Activated T-cell treated with anti-CD3 and anti-CD28 coated beads for 4 hours (primary cell): ENCODE measurements at regions not wholly inside any gene's neighbourhood (a gene's known extent, or its start where the extent isn't known, plus 50 kb on each side); places are given as distances from the start of the nearest gene placed in this dataset.
"Not testable (repeated sequence)": the region's sequence is repeated elsewhere in the genome, so short reads cannot be mapped to it uniquely, and the experiment has no call there.

Experiments
- DNase-seq: peaks from one replicate; pipeline ENCODE4 v3.0.0-alpha.2; 2020

DNA sequence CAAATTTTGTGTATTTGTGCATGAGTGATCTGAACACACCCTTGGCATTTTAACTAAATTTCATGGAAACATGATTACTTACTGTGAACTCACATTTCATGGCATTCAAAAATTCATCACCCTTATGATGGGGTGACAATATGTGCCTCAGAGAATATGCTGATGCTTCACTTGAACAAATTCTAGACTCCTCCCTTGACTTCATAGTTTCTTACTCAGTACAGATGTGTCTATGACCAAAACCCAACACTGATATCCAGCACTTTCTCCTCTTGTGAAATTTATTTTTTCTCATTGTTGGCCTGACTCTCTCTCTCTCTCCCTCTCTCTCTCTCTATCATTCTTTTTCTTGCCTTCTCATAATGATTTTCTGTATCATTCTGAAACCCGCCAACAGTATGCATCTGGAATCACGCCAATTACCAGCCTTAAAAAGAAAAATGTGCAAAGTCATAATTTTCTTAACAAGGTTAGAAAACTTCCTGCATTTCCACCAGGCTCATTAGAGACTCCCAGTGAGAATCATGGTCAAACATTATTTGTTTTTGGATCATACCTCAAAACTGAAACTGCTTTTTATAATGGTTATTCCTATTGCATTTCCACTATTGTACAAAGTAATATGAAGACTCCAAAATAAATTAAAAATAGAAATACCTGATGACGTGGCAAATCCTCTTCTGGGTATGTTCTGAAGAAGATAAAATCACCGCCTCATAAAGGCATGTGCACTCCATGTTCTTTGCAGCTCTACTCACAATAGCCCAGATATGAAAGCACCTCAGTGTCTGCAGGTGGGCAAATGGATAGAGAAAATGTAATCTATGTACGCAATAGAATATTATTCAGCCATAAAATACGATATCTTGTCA lies 722.2 kb downstream of the TMEM121 start:
- DNase-seq, result no peak

GRCh38 chr14:106253995-106254394 lies 727.6 kb downstream of the TMEM121 start:
- DNase-seq, result not testable (repeated sequence)

GRCh38 chr14:106257569-106257994 lies 731.2 kb downstream of the TMEM121 start:
- peak; percentile 65 for DNase-seq

DNA sequence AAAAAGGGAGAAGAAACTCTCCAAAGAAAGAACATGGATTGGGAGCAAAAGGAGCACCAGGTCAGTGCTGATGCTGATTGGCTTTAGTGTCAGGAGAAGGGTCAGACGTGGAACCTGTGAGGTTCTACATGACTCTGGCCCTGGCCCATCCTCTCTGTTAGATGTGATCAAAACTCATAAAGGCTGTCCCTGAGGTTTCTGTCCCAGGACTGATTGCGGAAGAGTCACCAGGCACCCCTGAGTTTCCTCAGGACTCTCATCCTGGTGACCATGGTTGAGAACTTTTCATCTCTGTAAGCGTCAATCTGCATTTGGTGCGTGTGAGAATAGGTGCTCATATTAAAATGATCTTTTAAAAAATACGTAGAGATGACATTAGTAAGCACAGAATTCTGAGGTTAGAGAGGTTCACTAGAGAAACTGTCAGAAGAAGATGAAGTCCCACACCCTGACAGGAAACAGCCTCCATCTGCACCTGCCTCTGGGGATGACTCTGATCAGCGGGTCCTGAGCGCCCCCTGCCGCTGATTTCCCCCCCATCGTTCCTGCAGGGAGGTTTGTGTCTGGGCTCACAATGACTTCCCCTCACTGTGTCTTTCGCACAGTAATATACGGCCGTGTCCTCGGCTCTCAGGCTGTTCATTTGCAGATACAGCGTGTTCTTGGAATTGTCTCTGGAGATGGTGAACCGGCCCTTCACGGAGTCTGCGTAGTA lies 741.8 kb downstream of the TMEM121 start:
- DNase-seq, result peak; percentile 86

DNA sequence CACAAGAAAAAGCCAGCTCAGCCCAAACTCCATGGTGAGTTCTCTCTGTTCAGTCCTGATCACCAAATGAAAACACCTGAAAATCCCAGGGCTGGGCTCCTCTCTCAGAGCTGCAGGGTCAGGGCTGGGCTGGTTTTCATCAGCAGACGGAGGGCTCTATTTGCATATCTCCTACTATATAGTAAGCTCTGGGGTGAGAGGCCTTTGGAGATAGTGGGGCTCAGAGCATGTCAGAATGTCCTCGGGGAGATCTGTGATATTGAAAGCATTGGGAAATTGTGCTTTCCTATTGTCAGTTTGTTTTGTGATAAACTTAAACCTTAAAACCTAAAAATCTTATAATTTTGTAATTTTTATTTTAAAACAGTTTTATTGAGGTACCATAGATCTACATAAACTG lies 742.6 kb downstream of the TMEM121 start:
- DNase-seq, result no peak

DNA sequence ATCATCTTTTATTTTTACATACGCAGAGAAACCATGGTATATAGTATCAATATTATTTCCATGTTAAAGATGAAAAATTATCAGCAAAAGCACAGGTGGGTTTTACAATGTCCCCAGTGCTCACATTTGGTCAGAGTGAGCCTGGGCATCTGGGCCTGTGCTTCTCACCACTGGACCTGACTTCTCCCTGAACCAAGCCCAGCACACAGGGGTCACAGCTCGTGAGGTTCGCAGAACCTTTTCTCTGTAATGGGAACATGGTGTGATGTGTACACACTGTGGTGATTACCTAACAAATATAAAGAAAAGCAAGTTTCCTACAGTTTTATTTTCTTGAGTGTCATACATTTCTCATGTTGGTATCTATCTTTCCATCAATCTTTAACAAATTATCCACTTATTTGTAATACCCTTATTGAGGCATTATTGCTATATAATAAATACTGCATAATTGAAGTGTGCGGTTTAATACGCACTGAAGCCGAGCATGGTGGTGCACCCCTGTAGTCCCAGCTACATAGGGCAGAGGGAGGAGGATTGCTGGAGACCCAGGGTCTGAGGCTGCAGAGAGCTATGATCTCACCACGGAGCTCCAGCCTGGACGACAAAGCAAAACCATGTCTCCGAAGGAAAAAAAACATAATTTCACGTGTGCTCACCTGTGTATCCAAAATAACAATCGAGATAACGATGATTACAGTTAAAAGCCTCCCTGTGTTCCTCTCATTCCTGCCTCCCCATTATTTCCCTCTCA lies 743.2 kb downstream of the TMEM121 start:
- DNase-seq, result no peak

DNA sequence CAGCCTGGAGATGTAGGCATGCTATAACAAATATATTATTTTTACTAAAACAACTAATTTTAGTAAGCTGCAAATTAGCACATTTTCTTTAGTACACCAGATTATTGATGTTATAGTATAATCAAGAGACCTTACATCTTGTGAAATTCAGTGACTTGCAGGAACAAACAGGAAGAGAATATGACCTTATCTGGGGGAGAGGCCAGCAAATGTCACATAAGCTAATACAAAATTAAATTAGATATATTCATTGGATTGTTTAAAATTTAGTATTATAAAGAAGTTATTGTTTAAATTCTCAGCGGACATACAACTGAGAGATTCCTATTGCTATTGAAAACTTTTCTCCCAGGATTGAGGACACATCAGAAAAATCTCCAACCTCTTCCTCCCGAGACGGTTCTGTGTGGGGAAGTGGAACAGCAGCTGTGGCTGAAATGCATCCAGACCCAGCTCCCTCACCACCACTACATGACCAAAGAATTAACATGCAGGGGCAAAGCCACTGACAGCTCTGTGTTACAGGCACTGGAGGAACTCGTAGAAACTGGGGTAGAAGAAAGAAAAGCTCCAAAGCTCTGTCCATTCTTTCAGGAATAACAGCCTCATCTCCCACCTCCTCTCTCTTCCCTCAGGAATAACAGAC lies 744.2 kb downstream of the TMEM121 start:
- DNase-seq, result not testable (repeated sequence)

GRCh38 chr14:106276326-106277267 lies 750.2 kb downstream of the TMEM121 start:
- DNase-seq, result no peak

- no peak for DNase-seq
Measured at GRCh38 chr14:106277503-106277902, 751.1 kb downstream of the TMEM121 start.

- DNase-seq, result no peak
Measured at GRCh38 chr14:106280876-106281275, 754.5 kb downstream of the TMEM121 start.

GRCh38 chr14:106286697-106287290 lies 760.4 kb downstream of the TMEM121 start:
- no peak for DNase-seq

GRCh38 chr14:106287506-106287905 lies 761.1 kb downstream of the TMEM121 start:
- no peak for DNase-seq

GRCh38 chr14:106291626-106292025 lies 765.2 kb downstream of the TMEM121 start:
- DNase-seq, result no peak

DNA sequence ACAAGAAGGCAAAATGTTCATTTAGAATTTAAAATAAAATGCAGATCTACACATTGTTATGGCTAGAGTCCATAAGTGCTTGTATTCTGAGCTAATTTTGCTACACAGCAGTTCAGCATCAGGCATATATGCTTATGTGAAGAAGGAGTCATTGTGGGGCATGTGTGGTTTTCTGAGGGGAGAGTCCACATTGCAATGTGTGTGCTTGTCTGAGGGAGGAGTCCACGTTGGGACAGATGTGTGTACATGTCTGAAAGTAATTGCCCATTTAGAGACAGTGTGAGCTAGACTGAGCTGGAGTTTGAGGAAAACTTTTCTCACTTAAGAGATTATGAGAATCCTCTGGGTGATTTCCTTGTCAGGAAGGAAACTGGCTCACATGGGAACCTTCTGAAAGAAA lies 767.9 kb downstream of the TMEM121 start:
- DNase-seq, result no peak

GRCh38 chr14:106300951-106301510 lies 774.6 kb downstream of the TMEM121 start:
- DNase-seq, result not testable (repeated sequence)

DNA sequence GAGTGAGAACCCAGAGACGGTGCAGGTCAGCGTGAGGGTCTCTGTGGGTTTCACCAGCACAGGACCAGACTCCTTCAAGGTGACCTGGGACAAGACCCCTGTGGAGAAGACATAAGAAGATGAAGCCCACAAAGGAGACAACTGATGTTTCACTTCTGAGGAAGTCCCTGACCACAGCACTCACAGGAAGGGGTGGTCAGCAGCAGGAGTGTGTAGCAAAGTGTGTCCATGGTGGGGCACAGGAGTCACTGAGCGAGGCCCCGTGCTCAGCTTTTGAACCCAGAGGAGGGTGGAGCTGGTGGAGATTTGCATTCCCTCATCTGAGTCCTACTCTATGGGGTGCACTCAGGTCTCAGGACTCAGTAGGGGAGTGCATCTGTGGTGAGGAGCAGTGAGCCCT lies 775.2 kb downstream of the TMEM121 start:
- DNase-seq, result not testable (repeated sequence)

DNA sequence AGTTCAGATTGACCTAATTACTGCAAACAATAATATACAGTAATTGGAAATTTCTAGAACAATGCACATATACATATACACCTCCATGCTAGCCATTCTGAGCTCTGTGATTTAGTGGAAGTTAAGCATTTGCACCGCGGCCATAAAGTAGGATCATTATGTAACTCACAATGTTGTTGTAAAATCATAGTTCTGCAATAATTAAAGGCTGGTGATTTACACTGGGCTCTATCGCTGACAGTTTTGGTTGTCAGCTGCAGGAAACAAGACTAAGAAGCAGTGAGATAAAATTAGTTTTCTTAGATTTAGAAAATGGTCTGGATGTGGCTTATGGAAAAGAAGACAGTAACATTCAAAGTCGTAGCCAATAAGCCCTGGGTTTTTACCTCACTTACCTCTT lies 776.3 kb downstream of the TMEM121 start:
- no peak for DNase-seq

GRCh38 chr14:106304271-106304670 lies 777.9 kb downstream of the TMEM121 start:
- DNase-seq, result no peak

- DNase-seq, result peak; percentile 46
Measured at GRCh38 chr14:106308839-106309389, 782.5 kb downstream of the TMEM121 start.

GRCh38 chr14:106309423-106309822 lies 783.0 kb downstream of the TMEM121 start:
- DNase-seq, result no peak

DNA sequence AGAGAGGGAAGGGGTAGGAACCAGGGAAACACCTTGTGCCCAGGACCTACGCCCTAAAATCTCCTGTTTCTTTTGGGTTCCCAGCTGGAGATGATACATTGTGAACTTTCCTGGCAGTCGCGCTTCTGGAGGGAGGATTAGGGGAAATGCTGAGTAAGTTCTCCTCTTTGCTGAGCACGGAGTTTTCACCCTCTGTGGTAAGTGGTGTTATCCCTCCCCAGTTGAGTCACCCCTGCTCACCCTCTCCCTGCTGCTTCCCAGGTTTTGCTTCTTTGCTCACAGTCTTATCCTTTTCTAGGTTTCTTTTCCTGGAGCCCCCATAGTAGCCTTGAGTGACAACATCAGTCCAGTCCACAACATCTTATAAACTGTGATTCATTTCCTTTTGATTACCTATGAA lies 789.1 kb downstream of the TMEM121 start:
- no peak for DNase-seq
